HCT116 (cell line): ENCODE measurements at regions not wholly inside any gene's neighbourhood (a gene's known extent, or its start where the extent isn't known, plus 50 kb on each side); places are given as distances from the start of the nearest gene placed in this dataset.

ENCODE experiments used
- ATAC-seq: fragments of 200-7000 bp; cut with Tn5 transposase; 2 replicates; pipeline ENCODE4 v1.9.1; 2020; ENCODE audit warnings: mild to moderate bottlenecking, moderate library complexity
- BruUV-seq: library from RNA; stranded (reverse); fragments of 400-500 nt; replicated peaks from 2 replicates; lab custom pipeline; 2021; lab: Mats Ljungman, UMichigan
- CTCF ChIA-PET: fragments of 300-600 bp; sonication (Branson Sonifier 250); formaldehyde crosslinking; loops from one replicate; lab custom pipeline; 2021; ENCODE audit warnings: antibody characterized with exemption; lab: Charles Lee
- POLR2A ChIA-PET: fragments of 300-600, 350-600 bp; sonication (Branson Sonifier 250); formaldehyde crosslinking; loops from one replicate; lab custom pipeline; 2021; ENCODE audit warnings: antibody characterized with exemption; lab: Charles Lee
- RAD21 ChIA-PET, 2 experiments: fragments of 300-600 bp; sonication (Branson Sonifier 250); formaldehyde crosslinking; loops; one replicate each; lab custom pipeline; 2023; ENCODE audit warnings: low total read pairs in 2 of 2; ENCODE audit not compliant: uncharacterized antibody in 2 of 2, unreplicated experiment in 2 of 2, low non-redundant PET in 1 of 2; lab: Charles Lee
- DNase-seq: peaks from one replicate; pipeline ENCODE4 v3.0.0-alpha.2; 2010; ENCODE audit warnings: low read depth, low spot score
- H2AFZ ChIP-seq: fragments of 200-600 bp; shearing (Covaris generic), sonication (generic); 2 replicates; pipeline ENCODE4 v1.6.1; 2017; ENCODE audit warnings: low read depth, mixed run types, mixed read lengths, antibody characterized with exemption, low read length; ENCODE audit not compliant: poor library complexity, severe bottlenecking
- H3K27ac ChIP-seq: 2 replicates; pipeline ENCODE4 v1.5.1; 2012; ENCODE audit warnings: low read depth, low read length
- H3K27me3 ChIP-seq: fragments of 200-600 bp; sonication (generic); 2 replicates; pipeline ENCODE4 v1.6.1; 2016; ENCODE audit warnings: mixed run types, low read length, mixed read lengths; ENCODE audit not compliant: insufficient read depth
- H3K36me3 ChIP-seq, 2 experiments: fragments of 200-500 bp in 1 of 2; fragments of 200-600 bp in 1 of 2; sonication (Bioruptor generic) in 1 of 2; sonication (generic) in 1 of 2; 2 replicates each; pipeline versions ENCODE4 v1.5.1 to v1.6.1; 2014 to 2016; ENCODE audit warnings: low read length in 2 of 2, inconsistent platforms in 1 of 2, mixed read lengths in 1 of 2, mixed run types in 1 of 2; ENCODE audit not compliant: insufficient read depth in 2 of 2, control insufficient read depth in 1 of 2
- H3K4me1 ChIP-seq, 2 experiments: fragments of 200-600 bp in 1 of 2; sonication (generic) in 1 of 2; 2 replicates each; pipeline versions ENCODE4 v1.5.1 to v1.6.1; 2012 to 2017; ENCODE audit warnings: low read length in 2 of 2, inconsistent platforms in 1 of 2, mild to moderate bottlenecking in 1 of 2, mixed read lengths in 1 of 2, mixed run types in 1 of 2, moderate library complexity in 1 of 2; ENCODE audit not compliant: insufficient read depth in 2 of 2, control insufficient read depth in 1 of 2
- H3K4me2 ChIP-seq: fragments of 200-600 bp; sonication (generic); 2 replicates; pipeline ENCODE4 v1.6.1; 2017; ENCODE audit warnings: mixed run types, low read length, mixed read lengths
- H3K4me3 ChIP-seq, 2 experiments: fragments of 200-600 bp in 1 of 2; sonication (generic) in 1 of 2; replicated peaks in 1 of 2; 2 replicates each; pipeline ENCODE4 v1.5.1; 2011 to 2016; ENCODE audit warnings: low read length in 2 of 2, control low read depth in 1 of 2, low read depth in 1 of 2, mild to moderate bottlenecking in 1 of 2, mixed read lengths in 1 of 2, mixed run types in 1 of 2
- H3K79me2 ChIP-seq: fragments of 200-600 bp; sonication (generic); 2 replicates; pipeline ENCODE4 v1.6.1; 2017; ENCODE audit warnings: mild to moderate bottlenecking, mixed run types, low read length, moderate library complexity, mixed read lengths; ENCODE audit not compliant: insufficient read depth
- H3K9ac ChIP-seq: fragments of 200-600 bp; sonication (generic); 2 replicates; pipeline ENCODE4 v1.6.1; 2016; ENCODE audit warnings: low read length, mixed read lengths
- H3K9me2 ChIP-seq: fragments of 200-600 bp; sonication (generic), shearing (Covaris generic); 2 replicates; pipeline ENCODE4 v1.6.1; 2017; ENCODE audit warnings: mixed run types, mild to moderate bottlenecking, moderate library complexity; ENCODE audit not compliant: insufficient read depth
- H3K9me3 ChIP-seq, 2 experiments: fragments of 200-500 bp in 1 of 2; fragments of 200-600 bp in 1 of 2; sonication (Bioruptor generic) in 1 of 2; sonication (generic) in 1 of 2; 2 replicates each; pipeline ENCODE4 v1.6.1; 2014 to 2017; ENCODE audit warnings: low read length in 2 of 2, mixed read lengths in 2 of 2, inconsistent platforms in 1 of 2, low read depth in 1 of 2, mild to moderate bottlenecking in 1 of 2, mixed run types in 1 of 2, moderate library complexity in 1 of 2; ENCODE audit not compliant: control insufficient read depth in 1 of 2, insufficient read depth in 1 of 2
- H4K20me1 ChIP-seq: fragments of 200-600 bp; sonication (generic), shearing (Covaris generic); 2 replicates; pipeline ENCODE4 v1.6.1; 2017; ENCODE audit warnings: mixed run types, mild to moderate bottlenecking, moderate library complexity; ENCODE audit not compliant: insufficient read depth
- CBX3 ChIP-seq: IDR thresholded peaks from 2 replicates; pipeline ENCODE4 v1.6.1; 2012; ENCODE audit warnings: low read depth
- CTCF ChIP-seq, 3 experiments: fragments of 200-600 bp in 1 of 3; sonication (generic) in 1 of 3; IDR thresholded peaks in 2 of 3; conservative IDR thresholded peaks in 1 of 3; 2 replicates each; pipeline ENCODE4 v1.5.1; 2012 to 2017; ENCODE audit warnings: low read depth in 2 of 3, low read length in 2 of 3, antibody characterized with exemption in 1 of 3, borderline replicate concordance in 1 of 3, control low read depth in 1 of 3, mild to moderate bottlenecking in 1 of 3, mixed read lengths in 1 of 3, mixed run types in 1 of 3, moderate library complexity in 1 of 3; ENCODE audit not compliant: insufficient read depth in 1 of 3
- ELF1 ChIP-seq: IDR thresholded peaks from 2 replicates; pipeline ENCODE4 v1.6.1; 2012; ENCODE audit warnings: low read depth, borderline replicate concordance
- EZH2 ChIP-seq: fragments of 200-600 bp; sonication (generic); IDR thresholded peaks from 2 replicates; pipeline ENCODE4 v1.6.1; 2017; ENCODE audit warnings: antibody characterized with exemption, mixed run types
- EZH2phosphoT487 ChIP-seq: fragments of 200-600 bp; IDR thresholded peaks from 2 replicates; pipeline ENCODE4 v1.6.1; 2018; ENCODE audit warnings: antibody characterized with exemption, borderline replicate concordance
- FOSL1 ChIP-seq: IDR thresholded peaks from 2 replicates; pipeline ENCODE4 v1.6.1; 2012; ENCODE audit warnings: low read depth
- JUND ChIP-seq: IDR thresholded peaks from 2 replicates; pipeline ENCODE4 v1.6.1; 2012
- POLR2A ChIP-seq: IDR thresholded peaks from 2 replicates; pipeline ENCODE4 v1.7.0; 2011; ENCODE audit warnings: borderline replicate concordance; ENCODE audit not compliant: insufficient read depth, insufficient read length; ENCODE audit errors: extremely low read depth
- POLR2AphosphoS5 ChIP-seq: IDR thresholded peaks from 2 replicates; pipeline ENCODE4 v1.6.1; 2011; ENCODE audit warnings: mild to moderate bottlenecking, low read depth, low read length, moderate library complexity
- SIN3A ChIP-seq: IDR thresholded peaks from 2 replicates; pipeline ENCODE4 v1.6.1; 2012; ENCODE audit warnings: low read depth
- SP1 ChIP-seq: IDR thresholded peaks from 2 replicates; pipeline ENCODE4 v1.6.1; 2012; ENCODE audit warnings: low read depth
- TCF7L2 ChIP-seq: IDR thresholded peaks from 2 replicates; pipeline ENCODE4 v1.7.0; 2011; ENCODE audit warnings: borderline replicate concordance, inconsistent platforms; ENCODE audit not compliant: insufficient read depth, insufficient read length; ENCODE audit errors: extremely low read depth
- YY1 ChIP-seq: IDR thresholded peaks from 2 replicates; pipeline ENCODE4 v1.6.1; 2011; ENCODE audit warnings: low read length, low read depth, moderate library complexity, mild to moderate bottlenecking; ENCODE audit not compliant: insufficient replicate concordance; ENCODE audit errors: extremely low read depth
- ZNF274 ChIP-seq: fragments of 200-500 bp; sonication (Bioruptor generic); IDR thresholded peaks from 2 replicates; pipeline ENCODE4 v1.6.1; 2014; ENCODE audit warnings: mild to moderate bottlenecking, low read depth, low read length, inconsistent platforms
- intact Hi-C: fragments of 100-400 bp; cut with micrococcal nuclease; formaldehyde crosslinking; loops from 2 replicates; pipeline ENCODE4 v1.10.0; 2022
- TF ChIP-seq, protein P1 (sequence below): IDR thresholded peaks from 2 replicates; pipeline ENCODE4 v1.6.1; 2012
- TF ChIP-seq, protein P2 (sequence below): IDR thresholded peaks from 2 replicates; pipeline ENCODE4 v1.6.1; 2012; ENCODE audit warnings: low read depth

- RAD21 ChIA-PET = no interaction called here
These were observed 97.1 kb downstream of the ALG10 start for GRCh38 chr12:34119366-34119765.

More at GRCh38 chr12:34119366-34119765, 97.1 kb downstream of the ALG10 start:
- TF ChIP-seq CTCF (IDR thresholded peaks at IDR 0.05 in 2 of 3, conservative IDR thresholded peaks at IDR 0.05 in 1 of 3; ENCODE audit: borderline replicate concordance in 1 of 3, insufficient read depth in 1 of 3, low read depth in 2 of 3, low read length in 2 of 3) (no peak), EZH2 (no peak), ELF1 (no peak), POLR2A (no peak), EZH2phosphoT487 (no peak), ZNF274 (no peak), CBX3 (no peak), SP1 (no peak), YY1 (no peak), JUND (no peak), SIN3A (no peak), TCF7L2 (no peak), POLR2AphosphoS5 (no peak), FOSL1 (no peak)
- TF ChIP-seq, protein P1, sequence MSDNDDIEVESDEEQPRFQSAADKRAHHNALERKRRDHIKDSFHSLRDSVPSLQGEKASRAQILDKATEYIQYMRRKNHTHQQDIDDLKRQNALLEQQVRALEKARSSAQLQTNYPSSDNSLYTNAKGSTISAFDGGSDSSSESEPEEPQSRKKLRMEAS = no peak
- TF ChIP-seq, protein P2, sequence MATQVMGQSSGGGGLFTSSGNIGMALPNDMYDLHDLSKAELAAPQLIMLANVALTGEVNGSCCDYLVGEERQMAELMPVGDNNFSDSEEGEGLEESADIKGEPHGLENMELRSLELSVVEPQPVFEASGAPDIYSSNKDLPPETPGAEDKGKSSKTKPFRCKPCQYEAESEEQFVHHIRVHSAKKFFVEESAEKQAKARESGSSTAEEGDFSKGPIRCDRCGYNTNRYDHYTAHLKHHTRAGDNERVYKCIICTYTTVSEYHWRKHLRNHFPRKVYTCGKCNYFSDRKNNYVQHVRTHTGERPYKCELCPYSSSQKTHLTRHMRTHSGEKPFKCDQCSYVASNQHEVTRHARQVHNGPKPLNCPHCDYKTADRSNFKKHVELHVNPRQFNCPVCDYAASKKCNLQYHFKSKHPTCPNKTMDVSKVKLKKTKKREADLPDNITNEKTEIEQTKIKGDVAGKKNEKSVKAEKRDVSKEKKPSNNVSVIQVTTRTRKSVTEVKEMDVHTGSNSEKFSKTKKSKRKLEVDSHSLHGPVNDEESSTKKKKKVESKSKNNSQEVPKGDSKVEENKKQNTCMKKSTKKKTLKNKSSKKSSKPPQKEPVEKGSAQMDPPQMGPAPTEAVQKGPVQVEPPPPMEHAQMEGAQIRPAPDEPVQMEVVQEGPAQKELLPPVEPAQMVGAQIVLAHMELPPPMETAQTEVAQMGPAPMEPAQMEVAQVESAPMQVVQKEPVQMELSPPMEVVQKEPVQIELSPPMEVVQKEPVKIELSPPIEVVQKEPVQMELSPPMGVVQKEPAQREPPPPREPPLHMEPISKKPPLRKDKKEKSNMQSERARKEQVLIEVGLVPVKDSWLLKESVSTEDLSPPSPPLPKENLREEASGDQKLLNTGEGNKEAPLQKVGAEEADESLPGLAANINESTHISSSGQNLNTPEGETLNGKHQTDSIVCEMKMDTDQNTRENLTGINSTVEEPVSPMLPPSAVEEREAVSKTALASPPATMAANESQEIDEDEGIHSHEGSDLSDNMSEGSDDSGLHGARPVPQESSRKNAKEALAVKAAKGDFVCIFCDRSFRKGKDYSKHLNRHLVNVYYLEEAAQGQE = no peak
- H3K4me2 ChIP-seq = no peak overlapping the region
- H3K9me2 ChIP-seq = no peaks in the 10 kb centered on the region
- no peaks in the 10 kb centered on the region for H4K20me1 ChIP-seq
- no peak overlapping the region for H3K27ac ChIP-seq
- H3K4me1 ChIP-seq = no peaks in the 10 kb centered on the region
- H3K27me3 ChIP-seq = no peaks in the 10 kb centered on the region
- ATAC-seq (no peak), DNase-seq (no peak)
- ChIA-PET POLR2A (no interaction called here), CTCF (no interaction called here)
- intact Hi-C loops = no loop called here
- no peak overlapping the region for H3K9ac ChIP-seq
- H2AFZ ChIP-seq = no peak overlapping the region
- H3K9me3 ChIP-seq = no peaks in the 10 kb centered on the region
- no peaks in the 10 kb centered on the region for H3K36me3 ChIP-seq
- no peak overlapping the region for H3K4me3 ChIP-seq
- H3K79me2 ChIP-seq = no peaks in the 10 kb centered on the region
- BruUV-seq = no TSS peak
